ENCODE measurements at regions not wholly inside any gene's neighbourhood (a gene's known extent, or its start where the extent isn't known, plus 50 kb on each side); places are given as distances from the start of the nearest gene placed in this dataset.
A peak's percentile ranks its signal among the peaks of the same experiment; 100 is the strongest.

DNA sequence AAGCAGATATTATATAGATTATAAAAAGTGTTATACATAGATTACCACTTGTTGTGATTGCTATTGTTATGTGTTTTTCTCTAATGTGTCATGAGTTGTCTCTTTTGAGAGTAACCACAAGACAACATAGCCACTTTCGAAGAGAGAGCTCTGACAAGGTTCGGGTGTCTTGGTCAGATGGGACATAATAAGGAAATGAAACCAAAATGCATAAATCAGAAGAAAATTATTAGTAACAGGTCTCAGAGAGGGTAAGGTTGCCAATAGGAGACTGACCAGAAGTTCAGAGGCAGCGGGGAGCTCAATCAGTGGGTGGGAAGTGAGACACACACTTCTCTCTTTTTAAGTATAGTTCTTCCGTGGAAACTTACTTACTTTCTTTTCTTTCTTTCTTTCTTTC, 639.2 kb upstream of the POT1 start:
- Histone ChIP-seq H4K20me1 (ENCODE audit: low read depth) (no peaks in the 10 kb centered on the region), H3K27me3 (no peaks in the 10 kb centered on the region), H3K36me3 (no peaks in the 10 kb centered on the region), H3K79me2 (ENCODE audit: low read depth) (no peaks in the 10 kb centered on the region), H3K9me3 (ENCODE audit: low read depth) (no peaks in the 10 kb centered on the region), H3K4me1 (no peaks in the 10 kb centered on the region), H3K9ac (no peak overlapping the region), H3K4me3 (no peak overlapping the region), H2AFZ (replicated peaks) (no peak overlapping the region), H3K27ac (no peak overlapping the region), H3F3A (ENCODE audit: low read depth) (no peaks in the 10 kb centered on the region), H3K4me2 (no peak overlapping the region)
- Mint-ChIP-seq H3K27ac (no peak overlapping the region), H3K4me3 (no peak overlapping the region), H3K9me3 (no peaks in the 10 kb centered on the region), H3K27me3 (ENCODE audit: insufficient read depth, low read depth) (peaks cover 2% of the 10 kb centered on the region), H3K4me1 (no peaks in the 10 kb centered on the region), H3K36me3 (no peaks in the 10 kb centered on the region)
- TF ChIP-seq EZH2phosphoT487 (IDR thresholded peaks at IDR 0.05) (no peak), EZH2 (IDR thresholded peaks at IDR 0.05) (no peak)
- TF ChIP-seq, protein P1, sequence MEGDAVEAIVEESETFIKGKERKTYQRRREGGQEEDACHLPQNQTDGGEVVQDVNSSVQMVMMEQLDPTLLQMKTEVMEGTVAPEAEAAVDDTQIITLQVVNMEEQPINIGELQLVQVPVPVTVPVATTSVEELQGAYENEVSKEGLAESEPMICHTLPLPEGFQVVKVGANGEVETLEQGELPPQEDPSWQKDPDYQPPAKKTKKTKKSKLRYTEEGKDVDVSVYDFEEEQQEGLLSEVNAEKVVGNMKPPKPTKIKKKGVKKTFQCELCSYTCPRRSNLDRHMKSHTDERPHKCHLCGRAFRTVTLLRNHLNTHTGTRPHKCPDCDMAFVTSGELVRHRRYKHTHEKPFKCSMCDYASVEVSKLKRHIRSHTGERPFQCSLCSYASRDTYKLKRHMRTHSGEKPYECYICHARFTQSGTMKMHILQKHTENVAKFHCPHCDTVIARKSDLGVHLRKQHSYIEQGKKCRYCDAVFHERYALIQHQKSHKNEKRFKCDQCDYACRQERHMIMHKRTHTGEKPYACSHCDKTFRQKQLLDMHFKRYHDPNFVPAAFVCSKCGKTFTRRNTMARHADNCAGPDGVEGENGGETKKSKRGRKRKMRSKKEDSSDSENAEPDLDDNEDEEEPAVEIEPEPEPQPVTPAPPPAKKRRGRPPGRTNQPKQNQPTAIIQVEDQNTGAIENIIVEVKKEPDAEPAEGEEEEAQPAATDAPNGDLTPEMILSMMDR (IDR thresholded peaks at IDR 0.05): no peak
- DNase-seq (ENCODE audit: low spot score): no peak

DNA sequence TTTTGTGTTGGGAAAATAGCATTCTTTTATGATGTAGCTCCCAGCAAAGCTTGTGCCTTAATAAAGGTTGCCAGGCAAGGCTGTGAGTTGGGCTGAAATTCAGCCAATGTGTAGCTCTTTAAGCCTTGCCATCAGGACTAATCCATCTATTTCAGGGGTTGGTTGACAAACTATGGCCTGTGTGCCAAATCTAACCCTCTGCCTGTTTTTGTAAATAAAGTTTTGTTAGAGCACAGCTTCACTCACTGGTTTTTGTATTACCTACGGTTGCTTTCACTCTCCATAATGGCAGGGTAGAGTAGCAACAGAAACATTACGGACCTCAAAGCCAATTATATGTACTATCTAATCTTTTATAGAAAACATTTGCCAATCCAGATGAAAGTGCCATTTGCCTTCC, 638.1 kb upstream of the POT1 start:
- Mint-ChIP-seq H3K27me3 (ENCODE audit: insufficient read depth, low read depth) (peaks cover 2% of the 10 kb centered on the region), H3K4me3 (no peak overlapping the region), H3K36me3 (no peaks in the 10 kb centered on the region), H3K4me1 (no peaks in the 10 kb centered on the region), H3K9me3 (peaks cover 2% of the 10 kb centered on the region), H3K27ac (no peak overlapping the region)
- Histone ChIP-seq H3K27me3 (no peaks in the 10 kb centered on the region), H3K4me3 (no peak overlapping the region), H3K4me2 (no peak overlapping the region), H3K79me2 (ENCODE audit: low read depth) (no peaks in the 10 kb centered on the region), H3K9me3 (ENCODE audit: low read depth) (no peaks in the 10 kb centered on the region), H3K4me1 (no peaks in the 10 kb centered on the region), H3K9ac (no peak overlapping the region), H3K27ac (no peak overlapping the region), H2AFZ (replicated peaks) (no peak overlapping the region), H3F3A (ENCODE audit: low read depth) (no peaks in the 10 kb centered on the region), H3K36me3 (no peaks in the 10 kb centered on the region), H4K20me1 (ENCODE audit: low read depth) (no peaks in the 10 kb centered on the region)
- TF ChIP-seq EZH2 (IDR thresholded peaks at IDR 0.05): no peak
- no peak for TF ChIP-seq EZH2phosphoT487 (IDR thresholded peaks at IDR 0.05)
- TF ChIP-seq, protein P1 (IDR thresholded peaks at IDR 0.05): no peak
- DNase-seq (ENCODE audit: low spot score): no peak

DNA sequence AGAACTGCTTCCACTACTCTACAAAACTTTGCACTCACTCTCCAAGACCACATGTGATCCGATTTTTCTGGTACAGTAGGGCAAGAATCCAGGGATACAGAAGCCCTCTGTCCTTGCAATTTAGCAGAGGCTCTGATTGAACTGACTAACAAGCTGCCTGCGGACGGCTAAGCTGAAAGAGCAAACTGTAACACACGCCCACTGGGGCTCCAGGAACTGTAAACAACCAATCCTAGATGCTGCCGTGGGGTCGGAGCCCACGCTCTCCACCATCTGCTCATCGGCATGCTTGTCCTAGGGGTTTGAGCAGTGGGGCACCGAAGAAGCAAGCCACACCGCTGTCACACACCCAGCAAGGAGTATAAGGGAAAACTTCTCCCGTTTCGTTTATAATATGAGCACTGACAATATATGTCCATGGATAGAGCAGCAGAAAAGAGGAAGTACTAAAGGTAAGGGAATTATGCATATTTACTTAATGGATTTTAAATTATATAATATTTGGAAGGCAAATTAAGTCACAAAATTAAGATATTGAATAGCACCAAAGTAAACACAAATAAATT, 634.4 kb upstream of the POT1 start:
- Histone ChIP-seq H3K27ac (no peak overlapping the region), H2AFZ (replicated peaks) (peak overlapping the region; percentile 91), H3K4me3 (no peak overlapping the region), H3K4me1 (no peaks in the 10 kb centered on the region), H3K27me3 (no peaks in the 10 kb centered on the region), H3K79me2 (ENCODE audit: low read depth) (no peaks in the 10 kb centered on the region), H3K9ac (no peak overlapping the region), H4K20me1 (ENCODE audit: low read depth) (no peaks in the 10 kb centered on the region), H3K36me3 (no peaks in the 10 kb centered on the region), H3K9me3 (ENCODE audit: low read depth) (no peaks in the 10 kb centered on the region), H3F3A (ENCODE audit: low read depth) (no peaks in the 10 kb centered on the region), H3K4me2 (no peak overlapping the region)
- no peak overlapping the region for H3K4me3 Mint-ChIP-seq
- H3K4me1 Mint-ChIP-seq: no peaks in the 10 kb centered on the region
- peaks cover 2% of the 10 kb centered on the region for H3K27me3 Mint-ChIP-seq (ENCODE audit: insufficient read depth, low read depth)
- peak; percentile 22 for DNase-seq (ENCODE audit: low spot score)
- H3K27ac Mint-ChIP-seq: no peak overlapping the region
- H3K9me3 Mint-ChIP-seq: peaks cover 2% of the 10 kb centered on the region
- H3K36me3 Mint-ChIP-seq: no peaks in the 10 kb centered on the region
- no peak for TF ChIP-seq EZH2phosphoT487 (IDR thresholded peaks at IDR 0.05)
- TF ChIP-seq, protein P1 (IDR thresholded peaks at IDR 0.05): no peak
- no peak for TF ChIP-seq EZH2 (IDR thresholded peaks at IDR 0.05)
